ENCODE measurements at regions not wholly inside any gene's neighbourhood (a gene's known extent, or its start where the extent isn't known, plus 50 kb on each side); places are given as distances from the start of the nearest gene placed in this dataset.

DNA sequence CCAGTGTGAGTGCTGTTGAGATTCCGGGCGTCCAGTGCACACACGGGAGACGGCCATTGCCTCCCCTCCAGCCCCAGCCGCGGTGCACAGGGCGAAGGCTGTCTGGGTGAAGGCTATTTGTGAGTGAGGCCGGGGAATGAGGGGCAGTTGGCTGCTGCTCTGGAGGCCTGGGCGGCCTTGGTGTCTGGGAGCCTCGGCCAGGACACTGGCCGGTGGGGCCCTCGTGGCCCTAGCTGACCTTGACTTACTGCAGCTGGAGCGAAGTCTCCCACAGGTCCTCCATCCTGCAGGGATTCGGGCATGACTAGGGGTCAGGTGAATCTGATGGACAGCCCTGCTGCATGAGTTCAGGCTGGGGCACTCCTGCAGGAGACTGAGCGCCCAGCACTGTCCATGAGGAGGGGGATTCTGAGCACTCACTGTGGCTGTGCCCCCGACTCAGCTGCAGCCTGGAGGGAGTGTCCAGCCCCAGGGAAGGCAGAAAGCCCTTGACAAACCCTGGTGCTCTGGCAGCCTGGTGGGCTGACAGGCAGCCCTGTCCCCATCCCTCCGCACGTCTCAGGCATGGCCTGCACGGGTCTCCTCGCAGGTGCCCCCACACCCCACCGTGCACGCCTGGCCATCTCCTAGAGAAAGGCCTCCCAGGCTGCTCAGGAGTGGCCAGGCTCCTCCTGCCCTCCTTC lies 52.7 kb upstream of the FAM20C start:
- Histone ChIP-seq H3K9ac (ENCODE audit: low read length in 3 of 3) (no peak overlapping the region), H3K27me3 (ENCODE audit: control insufficient read depth, insufficient read depth, low read length) (no peaks in the 10 kb centered on the region), H3K9me3 (ENCODE audit: control insufficient read depth in 2 of 3, insufficient read depth in 1 of 3, low read length in 3 of 3) (no peaks in the 10 kb centered on the region), H3K36me3 (ENCODE audit: control insufficient read depth in 2 of 3, insufficient read depth in 3 of 3, low read length in 3 of 3) (no peaks in the 10 kb centered on the region), H3K4me3 (ENCODE audit: low read length in 3 of 3) (no peak overlapping the region), H3K4me1 (ENCODE audit: control insufficient read depth in 2 of 3, insufficient read depth in 2 of 3, low read depth in 1 of 3, low read length in 3 of 3) (peaks cover 0 to 14% (median 12%) of the 10 kb centered on the region in 3 donors), H3K27ac (ENCODE audit: low read depth in 2 of 2, low read length in 2 of 2) (no peak overlapping the region)
- intact Hi-C loops (cut with DNase I) = no loop called here
- DNase-seq = no peak
- TF ChIP-seq, protein P1, sequence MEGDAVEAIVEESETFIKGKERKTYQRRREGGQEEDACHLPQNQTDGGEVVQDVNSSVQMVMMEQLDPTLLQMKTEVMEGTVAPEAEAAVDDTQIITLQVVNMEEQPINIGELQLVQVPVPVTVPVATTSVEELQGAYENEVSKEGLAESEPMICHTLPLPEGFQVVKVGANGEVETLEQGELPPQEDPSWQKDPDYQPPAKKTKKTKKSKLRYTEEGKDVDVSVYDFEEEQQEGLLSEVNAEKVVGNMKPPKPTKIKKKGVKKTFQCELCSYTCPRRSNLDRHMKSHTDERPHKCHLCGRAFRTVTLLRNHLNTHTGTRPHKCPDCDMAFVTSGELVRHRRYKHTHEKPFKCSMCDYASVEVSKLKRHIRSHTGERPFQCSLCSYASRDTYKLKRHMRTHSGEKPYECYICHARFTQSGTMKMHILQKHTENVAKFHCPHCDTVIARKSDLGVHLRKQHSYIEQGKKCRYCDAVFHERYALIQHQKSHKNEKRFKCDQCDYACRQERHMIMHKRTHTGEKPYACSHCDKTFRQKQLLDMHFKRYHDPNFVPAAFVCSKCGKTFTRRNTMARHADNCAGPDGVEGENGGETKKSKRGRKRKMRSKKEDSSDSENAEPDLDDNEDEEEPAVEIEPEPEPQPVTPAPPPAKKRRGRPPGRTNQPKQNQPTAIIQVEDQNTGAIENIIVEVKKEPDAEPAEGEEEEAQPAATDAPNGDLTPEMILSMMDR (IDR thresholded peaks at IDR 0.05; ENCODE audit: borderline replicate concordance, extremely low read depth, insufficient read depth) = no peak
- FAIRE-seq = no peak

- no peaks in the 10 kb centered on the region for H3K27me3 ChIP-seq (ENCODE audit: control insufficient read depth, insufficient read depth, low read length)
- no peaks in the 10 kb centered on the region for H3K36me3 ChIP-seq (ENCODE audit: control insufficient read depth in 2 of 3, insufficient read depth in 3 of 3, low read length in 3 of 3)
- no peaks in the 10 kb centered on the region for H3K9me3 ChIP-seq (ENCODE audit: control insufficient read depth in 2 of 3, insufficient read depth in 1 of 3, low read length in 3 of 3)
- H3K4me3 ChIP-seq (ENCODE audit: low read length in 3 of 3) = no peak overlapping the region
- H3K9ac ChIP-seq (ENCODE audit: low read length in 3 of 3) = no peak overlapping the region
- FAIRE-seq (no peak), DNase-seq (no peak)
- TF ChIP-seq, protein P1 (IDR thresholded peaks at IDR 0.05; ENCODE audit: borderline replicate concordance, extremely low read depth, insufficient read depth) = no peak
- H3K27ac ChIP-seq (ENCODE audit: low read depth in 2 of 2, low read length in 2 of 2) = no peak overlapping the region
- H3K4me1 ChIP-seq (ENCODE audit: control insufficient read depth in 2 of 3, insufficient read depth in 2 of 3, low read depth in 1 of 3, low read length in 3 of 3) = peaks cover 0 to 14% (median 12%) of the 10 kb centered on the region in 3 donors
- intact Hi-C loops (cut with DNase I) = no loop called here
Measured at GRCh38 chr7:140996-141395, 51.4 kb upstream of the FAM20C start.

DNA sequence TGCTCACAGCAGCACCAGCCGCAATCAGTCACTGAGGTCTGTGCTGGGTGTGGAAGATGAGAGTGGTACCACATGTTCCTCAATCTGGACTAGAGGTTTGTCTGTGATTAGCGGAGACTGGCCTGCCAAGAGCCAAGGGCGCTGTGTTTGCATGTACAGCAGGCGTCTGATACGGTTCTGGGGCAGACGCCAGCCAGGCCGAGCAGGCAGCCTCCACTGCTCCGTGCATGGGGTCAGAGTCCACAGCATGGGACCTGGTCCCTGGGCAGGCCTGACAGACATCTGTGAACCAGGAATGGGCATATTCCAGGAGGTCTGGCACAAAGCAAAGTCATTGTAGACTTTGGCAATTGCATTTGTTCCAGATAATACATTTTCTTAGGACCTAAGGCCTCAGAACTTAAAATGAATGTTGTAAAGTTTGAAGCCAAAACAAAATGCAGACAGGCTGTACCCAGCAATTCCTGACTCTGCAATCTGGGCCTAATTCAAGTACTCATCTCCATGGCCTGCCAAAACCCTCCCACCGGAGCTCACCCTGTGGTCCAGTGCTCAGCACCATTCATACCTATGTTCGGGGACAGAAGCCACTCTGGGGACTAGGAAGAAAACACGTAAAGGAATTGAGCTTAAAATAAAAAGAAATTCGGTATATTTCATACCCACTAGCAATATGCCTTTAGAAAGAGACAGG lies 50.0 kb upstream of the FAM20C start:
- no peak for FAIRE-seq
- Histone ChIP-seq H3K9ac (ENCODE audit: low read length in 3 of 3) (no peak overlapping the region), H3K9me3 (ENCODE audit: control insufficient read depth in 2 of 3, insufficient read depth in 1 of 3, low read length in 3 of 3) (no peaks in the 10 kb centered on the region), H3K27me3 (ENCODE audit: control insufficient read depth, insufficient read depth, low read length) (no peaks in the 10 kb centered on the region), H3K4me1 (ENCODE audit: control insufficient read depth in 2 of 3, insufficient read depth in 2 of 3, low read depth in 1 of 3, low read length in 3 of 3) (peaks cover 0 to 14% (median 12%) of the 10 kb centered on the region in 3 donors), H3K36me3 (ENCODE audit: control insufficient read depth in 2 of 3, insufficient read depth in 3 of 3, low read length in 3 of 3) (no peaks in the 10 kb centered on the region), H3K27ac (ENCODE audit: low read depth in 2 of 2, low read length in 2 of 2) (peak overlapping the region; percentile 34 to 52), H3K4me3 (ENCODE audit: low read length in 3 of 3) (no peak overlapping the region)
- DNase-seq = peak in 2 of 5 donors; percentile 67 to 78
- TF ChIP-seq, protein P1 (IDR thresholded peaks at IDR 0.05; ENCODE audit: borderline replicate concordance, extremely low read depth, insufficient read depth) = no peak
- intact Hi-C loops (cut with DNase I) = no loop called here
